ENCODE measurements at regions not wholly inside any gene's neighbourhood (a gene's known extent, or its start where the extent isn't known, plus 50 kb on each side); places are given as distances from the start of the nearest gene placed in this dataset.

GRCh38 chr14:95452893-95453712 is 63.3 kb downstream of the SYNE3 start:
- DNase-seq (ENCODE audit: low read depth), result no peak
- no peak overlapping the region for H3K4me3 ChIP-seq (ENCODE audit: low read depth, low read length)
- TF ChIP-seq, protein P1, sequence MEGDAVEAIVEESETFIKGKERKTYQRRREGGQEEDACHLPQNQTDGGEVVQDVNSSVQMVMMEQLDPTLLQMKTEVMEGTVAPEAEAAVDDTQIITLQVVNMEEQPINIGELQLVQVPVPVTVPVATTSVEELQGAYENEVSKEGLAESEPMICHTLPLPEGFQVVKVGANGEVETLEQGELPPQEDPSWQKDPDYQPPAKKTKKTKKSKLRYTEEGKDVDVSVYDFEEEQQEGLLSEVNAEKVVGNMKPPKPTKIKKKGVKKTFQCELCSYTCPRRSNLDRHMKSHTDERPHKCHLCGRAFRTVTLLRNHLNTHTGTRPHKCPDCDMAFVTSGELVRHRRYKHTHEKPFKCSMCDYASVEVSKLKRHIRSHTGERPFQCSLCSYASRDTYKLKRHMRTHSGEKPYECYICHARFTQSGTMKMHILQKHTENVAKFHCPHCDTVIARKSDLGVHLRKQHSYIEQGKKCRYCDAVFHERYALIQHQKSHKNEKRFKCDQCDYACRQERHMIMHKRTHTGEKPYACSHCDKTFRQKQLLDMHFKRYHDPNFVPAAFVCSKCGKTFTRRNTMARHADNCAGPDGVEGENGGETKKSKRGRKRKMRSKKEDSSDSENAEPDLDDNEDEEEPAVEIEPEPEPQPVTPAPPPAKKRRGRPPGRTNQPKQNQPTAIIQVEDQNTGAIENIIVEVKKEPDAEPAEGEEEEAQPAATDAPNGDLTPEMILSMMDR (IDR thresholded peaks at IDR 0.05; ENCODE audit: insufficient read depth, low read depth, low read length), result no peak

GRCh38 chr14:95452176-95452892 is 64.1 kb downstream of the SYNE3 start:
- peak; percentile 12 for DNase-seq (ENCODE audit: low read depth)
- no peak overlapping the region for H3K4me3 ChIP-seq (ENCODE audit: low read depth, low read length)
- TF ChIP-seq, protein P1 (IDR thresholded peaks at IDR 0.05; ENCODE audit: insufficient read depth, low read depth, low read length), result peak; percentile 53

- TF ChIP-seq, protein P1 (IDR thresholded peaks at IDR 0.05; ENCODE audit: insufficient read depth, low read depth, low read length), result no peak
- H3K4me3 ChIP-seq (ENCODE audit: low read depth, low read length), result no peak overlapping the region
- DNase-seq (ENCODE audit: low read depth), result no peak
Observed at GRCh38 chr14:95449131-95449530, 67.3 kb downstream of the SYNE3 start.

DNA sequence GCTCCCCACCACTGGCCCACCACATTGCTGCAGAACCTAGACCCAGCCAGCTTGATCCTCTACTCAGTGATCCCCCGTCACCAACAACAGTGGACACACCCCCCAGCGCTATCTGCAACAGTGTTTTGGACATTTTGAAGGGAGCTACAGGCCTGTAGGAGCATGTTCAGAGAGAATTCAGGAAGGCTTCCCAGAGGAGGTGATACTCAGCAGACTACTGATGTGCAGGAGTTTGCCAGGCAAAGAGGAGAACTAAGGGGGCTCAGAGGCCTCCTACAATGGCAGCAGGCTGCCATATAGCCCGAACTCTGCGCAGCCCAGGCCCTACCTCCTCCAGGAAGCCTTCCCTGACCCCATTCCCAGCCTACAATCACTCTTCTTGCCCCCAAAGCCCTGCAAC is 70.0 kb downstream of the SYNE3 start:
- H3K4me3 ChIP-seq (ENCODE audit: low read depth, low read length), result no peak overlapping the region
- TF ChIP-seq, protein P1 (IDR thresholded peaks at IDR 0.05; ENCODE audit: insufficient read depth, low read depth, low read length), result no peak
- no peak for DNase-seq (ENCODE audit: low read depth)

GRCh38 chr14:95445676-95446075 is 70.8 kb downstream of the SYNE3 start:
- DNase-seq (ENCODE audit: low read depth), result no peak
- H3K4me3 ChIP-seq (ENCODE audit: low read depth, low read length), result no peak overlapping the region
- TF ChIP-seq, protein P1 (IDR thresholded peaks at IDR 0.05; ENCODE audit: insufficient read depth, low read depth, low read length), result no peak

DNA sequence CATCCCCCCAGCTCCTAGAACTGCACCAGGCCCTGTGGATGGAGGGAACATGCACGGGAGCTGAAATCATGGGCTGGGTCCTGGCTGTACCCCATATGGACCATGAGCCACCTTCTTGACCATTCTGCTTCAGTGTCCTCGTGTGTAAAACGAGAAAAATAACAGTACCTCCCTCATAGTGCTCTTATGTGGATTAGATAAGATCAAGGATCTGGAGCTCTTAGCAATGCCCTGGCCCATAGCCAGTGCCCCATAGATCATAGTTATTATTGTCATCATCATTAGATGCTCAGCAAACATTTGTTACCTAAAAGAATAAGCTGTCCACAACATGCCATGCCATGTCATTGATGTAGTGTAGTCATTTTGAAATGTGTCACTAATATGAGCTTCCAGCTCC is 71.3 kb downstream of the SYNE3 start:
- no peak for DNase-seq (ENCODE audit: low read depth)
- TF ChIP-seq, protein P1 (IDR thresholded peaks at IDR 0.05; ENCODE audit: insufficient read depth, low read depth, low read length), result no peak
- H3K4me3 ChIP-seq (ENCODE audit: low read depth, low read length), result no peak overlapping the region

All from fibroblast of villous mesenchyme (primary cell).